GDM1 (cell line): ENCODE measurements at regions not wholly inside any gene's neighbourhood (a gene's known extent, or its start where the extent isn't known, plus 50 kb on each side); places are given as distances from the start of the nearest gene placed in this dataset.
"Not testable (repeated sequence)": the region's sequence is repeated elsewhere in the genome, so short reads cannot be mapped to it uniquely, and the experiment has no call there.

Experiments
- DNase-seq: peaks from one replicate; lab custom pipeline; 2025; lab: John Stamatoyannopoulos, UW

DNA sequence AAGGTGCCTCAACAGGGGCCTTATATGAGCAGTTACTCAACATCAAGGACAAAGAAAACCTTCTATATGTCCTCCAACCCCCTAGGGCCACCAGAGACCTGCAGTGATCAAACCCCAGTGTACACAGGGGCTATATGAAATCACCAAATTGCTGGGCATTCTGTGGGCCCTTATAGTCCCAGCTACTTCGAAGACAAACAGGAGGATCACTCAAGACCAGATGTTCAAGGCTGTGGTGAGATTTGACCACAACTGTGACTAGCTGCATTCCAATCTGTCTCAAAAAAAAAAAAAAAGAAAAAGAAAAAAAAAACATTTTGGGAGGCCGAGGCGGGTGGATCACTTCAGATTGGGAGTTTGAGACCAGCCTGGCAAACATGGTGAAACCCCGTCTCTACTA, 51.0 kb upstream of the PRB2 start:
- DNase-seq, result no peak

DNA sequence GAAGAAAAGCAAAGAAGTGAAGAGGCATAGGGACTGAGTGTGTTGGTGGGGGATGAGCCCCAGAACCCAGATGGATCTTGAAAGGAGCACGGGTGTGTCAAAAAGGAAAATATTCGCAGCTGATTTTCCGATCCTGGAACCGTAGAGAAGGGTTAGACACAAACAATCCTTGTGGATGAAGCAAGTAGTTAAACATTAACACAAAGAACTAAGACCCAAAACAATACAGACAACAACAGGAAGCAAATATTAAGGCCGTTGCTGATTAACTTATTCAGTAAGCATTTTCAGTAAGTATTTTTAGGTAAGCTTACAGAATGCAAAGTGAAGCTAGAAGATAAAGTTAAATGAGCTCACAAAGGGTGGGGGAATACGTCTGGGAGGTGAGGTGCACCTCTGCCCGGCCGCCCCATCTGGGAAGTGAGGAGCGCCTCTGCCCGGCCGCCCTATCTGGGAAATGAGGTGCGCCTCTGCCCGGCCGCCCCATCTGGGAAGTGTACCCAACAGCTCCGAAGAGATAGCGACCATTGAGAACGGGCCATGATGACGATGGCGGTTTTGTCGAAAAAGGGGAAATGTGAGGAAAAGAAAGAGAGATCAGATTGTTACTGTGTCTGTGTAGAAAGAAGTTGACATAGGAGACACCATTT, 62.8 kb upstream of the PRB2 start:
- DNase-seq, result no peak

- DNase-seq, result no peak
These were observed 65.1 kb upstream of the PRB2 start for GRCh38 chr12:11460343-11461023.

- no peak for DNase-seq
These were observed 66.1 kb upstream of the PRB2 start for GRCh38 chr12:11461433-11461832.

GRCh38 chr12:11477110-11477509, 81.7 kb upstream of the PRB2 start:
- no peak for DNase-seq

GRCh38 chr12:11482955-11483354, 87.6 kb upstream of the PRB2 start:
- no peak for DNase-seq

- peak; percentile 5 for DNase-seq
These were observed 91.5 kb upstream of the PRB2 start for GRCh38 chr12:11486623-11487444.

GRCh38 chr12:11496157-11496851, 100.9 kb upstream of the PRB2 start:
- no peak for DNase-seq

DNA sequence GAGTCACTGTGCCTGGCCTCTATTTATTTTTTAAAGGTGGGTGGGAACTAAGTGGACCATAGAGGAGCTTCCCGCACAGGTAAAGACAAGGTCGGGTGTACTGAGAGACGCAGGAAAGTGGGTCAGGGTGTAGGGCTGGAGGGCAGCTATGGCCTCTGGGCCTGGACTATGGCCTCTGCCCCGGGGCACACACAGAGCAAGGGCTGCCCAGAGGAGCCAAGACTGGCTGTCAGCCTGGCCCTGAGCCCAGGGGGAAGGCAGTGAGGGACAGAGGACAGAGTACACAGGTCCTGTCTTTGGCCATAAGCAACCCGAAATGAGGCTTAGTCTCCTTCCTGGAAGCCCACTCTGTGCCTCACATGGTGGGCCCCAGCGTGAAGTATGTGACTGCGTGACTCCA, 102.1 kb upstream of the PRB2 start:
- no peak for DNase-seq

GRCh38 chr12:11497995-11498394, 102.6 kb upstream of the PRB2 start:
- no peak for DNase-seq

DNA sequence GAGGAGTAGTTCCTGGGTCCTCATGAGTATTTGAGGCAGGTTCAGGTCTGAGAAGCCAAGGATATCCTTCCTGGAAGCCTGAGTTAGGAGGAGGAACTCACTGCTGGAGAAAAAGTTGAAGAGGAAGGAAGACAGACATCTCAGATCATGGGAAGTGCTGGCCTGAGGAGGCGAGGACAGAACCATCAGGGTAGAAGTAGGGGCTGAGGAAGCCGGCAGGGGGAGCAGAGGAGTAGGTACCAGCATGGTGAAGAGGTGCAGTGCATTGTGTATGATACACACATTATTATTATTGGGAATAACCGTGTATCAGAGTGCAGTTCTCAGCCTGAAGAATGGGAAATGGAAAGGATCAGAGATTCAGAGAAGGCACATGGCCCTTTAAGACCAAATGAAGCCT, 103.2 kb upstream of the PRB2 start:
- DNase-seq, result not testable (repeated sequence)

DNA sequence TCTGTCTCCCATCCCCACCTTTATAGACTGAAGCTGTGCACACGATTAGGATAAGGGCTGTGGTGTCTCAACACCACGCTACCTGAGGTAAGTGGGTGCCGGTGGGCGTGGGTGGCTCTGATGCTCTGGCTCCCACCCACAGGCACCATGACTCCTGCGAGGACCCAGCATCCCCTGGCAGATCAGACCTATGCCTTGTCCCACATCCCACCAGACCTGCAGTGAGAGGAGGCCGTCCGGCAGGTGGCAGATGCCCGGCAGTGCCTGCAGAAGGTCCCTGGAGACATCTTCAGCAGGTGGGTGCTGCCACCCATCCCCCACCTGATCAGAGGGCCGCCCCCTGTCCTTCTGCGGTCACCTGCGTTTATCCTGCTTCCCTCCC, 104.4 kb upstream of the PRB2 start:
- DNase-seq, result no peak

DNA sequence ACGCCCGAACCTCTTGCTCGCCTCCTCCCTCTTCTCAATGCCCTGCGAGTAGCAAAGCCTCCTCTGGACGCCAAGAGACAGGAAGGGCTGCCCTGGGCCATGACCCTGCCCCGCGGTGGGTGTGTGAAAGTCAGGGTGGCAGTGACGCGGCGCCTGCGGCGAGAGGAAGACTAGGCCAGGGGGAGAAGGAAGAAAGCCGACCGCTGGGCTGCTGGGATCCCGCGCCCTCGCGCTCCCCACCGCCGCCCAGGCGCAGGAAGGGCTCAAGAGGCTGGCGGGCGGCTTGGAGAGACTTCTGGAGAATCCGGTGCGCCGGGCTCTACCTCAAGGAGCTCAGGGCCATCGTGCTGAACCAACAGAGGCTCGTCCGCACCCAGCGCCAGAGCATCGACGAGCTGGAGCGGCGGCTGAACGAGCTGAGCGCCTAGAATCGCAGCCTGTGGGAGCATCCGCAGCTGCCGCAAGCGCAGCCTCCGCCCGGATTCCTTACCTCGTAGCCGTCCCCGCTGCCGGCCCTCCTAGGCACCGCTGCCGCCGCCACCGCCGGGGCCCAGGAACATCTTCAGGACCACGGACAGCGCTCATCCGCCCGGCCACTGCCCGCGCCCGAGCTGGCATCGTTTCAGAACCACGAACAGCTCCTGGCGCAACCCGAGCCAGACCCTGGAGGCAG, 105.0 kb upstream of the PRB2 start:
- peak; percentile 41 for DNase-seq

DNA sequence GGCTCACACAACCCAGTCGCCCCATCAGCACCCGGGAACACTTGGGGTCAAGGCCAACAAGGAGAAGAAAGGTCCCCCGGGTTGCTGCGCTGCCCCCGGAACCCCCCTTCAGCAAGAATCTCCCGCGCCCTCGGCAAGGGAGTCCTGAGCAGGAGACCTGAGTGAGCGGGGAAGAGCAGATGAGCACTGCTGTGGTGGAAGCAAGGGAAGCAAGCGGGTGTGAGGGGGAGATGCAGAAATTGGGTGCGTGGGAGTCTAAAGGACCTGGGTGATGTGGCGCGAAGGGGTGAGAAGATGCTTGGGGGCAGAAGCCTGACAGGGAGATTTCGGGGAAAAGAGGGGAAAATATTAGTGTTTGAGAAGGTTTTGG, 105.5 kb upstream of the PRB2 start:
- no peak for DNase-seq

DNA sequence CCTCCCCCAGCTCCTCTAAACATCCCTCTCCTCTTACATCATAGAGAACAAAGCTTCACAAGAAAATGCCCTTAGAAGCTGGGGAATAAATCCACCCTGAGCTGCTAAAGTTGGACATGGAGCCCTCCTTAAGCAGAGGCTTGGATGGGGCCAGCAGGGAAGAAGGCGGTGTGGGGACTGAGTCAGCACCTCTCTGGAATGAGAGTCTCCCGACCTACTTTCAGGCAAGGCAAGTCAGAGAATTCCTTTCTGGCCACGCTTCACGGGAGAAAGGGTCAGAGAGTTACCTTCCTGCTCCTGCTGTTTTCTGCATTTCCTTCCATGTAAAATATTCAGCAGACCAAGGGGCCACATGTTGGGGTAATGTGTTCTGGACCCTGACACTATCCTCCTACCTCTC, 113.3 kb upstream of the PRB2 start:
- no peak for DNase-seq

DNA sequence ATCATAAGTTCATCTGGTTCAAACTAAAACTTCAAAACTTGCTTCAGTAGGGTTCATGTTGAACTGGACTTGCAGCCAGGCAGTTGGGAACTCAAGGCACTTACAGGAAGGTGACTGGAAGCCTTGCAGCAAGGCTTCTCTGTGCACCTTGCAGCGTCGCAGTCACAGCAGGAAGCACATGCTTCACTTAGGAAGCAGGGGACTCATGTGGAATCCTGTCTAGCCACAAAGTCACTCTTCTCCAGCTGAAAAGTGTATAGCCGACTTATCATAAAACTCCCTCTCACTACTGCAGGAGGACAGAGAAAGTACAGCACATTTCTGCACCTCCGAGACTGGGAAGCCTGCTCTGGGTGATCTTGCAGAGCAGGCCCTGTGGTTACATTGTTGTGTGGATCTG, 114.0 kb upstream of the PRB2 start:
- peak; percentile 62 for DNase-seq

DNA sequence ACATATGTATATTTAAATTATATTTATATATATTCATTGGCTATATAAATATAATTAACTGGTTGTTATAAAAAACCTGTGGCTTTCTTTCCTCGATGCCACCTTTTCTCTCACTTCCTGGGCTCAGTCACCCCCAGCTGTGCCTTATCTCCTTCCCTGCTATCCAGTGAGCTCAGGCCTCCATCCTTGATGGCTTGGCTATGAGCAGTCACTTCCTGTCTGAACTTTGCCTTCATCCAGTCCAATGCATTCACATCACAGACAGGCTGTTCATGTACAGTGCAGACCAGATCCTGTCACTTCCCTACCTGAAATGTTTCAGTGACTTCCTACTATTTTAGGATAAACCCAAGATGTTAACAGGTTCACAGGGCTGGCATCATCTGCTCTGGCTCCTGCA, 115.3 kb upstream of the PRB2 start:
- no peak for DNase-seq

DNA sequence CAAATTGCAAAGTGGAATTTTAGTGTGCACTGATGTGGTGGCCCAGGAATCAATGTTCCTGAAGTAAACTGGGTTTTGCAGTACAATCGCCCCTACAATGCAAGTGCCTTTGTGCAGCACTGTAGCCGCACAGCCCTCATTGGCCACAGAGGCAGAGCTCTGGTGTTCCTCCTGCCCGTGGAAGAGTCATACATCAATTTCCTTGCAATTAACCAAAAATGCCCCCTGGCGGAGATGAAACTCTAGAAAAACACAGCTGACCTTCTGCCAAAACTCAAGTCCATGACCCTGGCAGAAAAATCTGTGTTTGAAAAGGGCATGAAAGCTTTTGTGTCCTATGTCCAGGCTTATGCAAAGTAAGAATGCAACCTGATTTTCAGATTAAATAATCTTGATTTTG, 117.9 kb upstream of the PRB2 start:
- no peak for DNase-seq

DNA sequence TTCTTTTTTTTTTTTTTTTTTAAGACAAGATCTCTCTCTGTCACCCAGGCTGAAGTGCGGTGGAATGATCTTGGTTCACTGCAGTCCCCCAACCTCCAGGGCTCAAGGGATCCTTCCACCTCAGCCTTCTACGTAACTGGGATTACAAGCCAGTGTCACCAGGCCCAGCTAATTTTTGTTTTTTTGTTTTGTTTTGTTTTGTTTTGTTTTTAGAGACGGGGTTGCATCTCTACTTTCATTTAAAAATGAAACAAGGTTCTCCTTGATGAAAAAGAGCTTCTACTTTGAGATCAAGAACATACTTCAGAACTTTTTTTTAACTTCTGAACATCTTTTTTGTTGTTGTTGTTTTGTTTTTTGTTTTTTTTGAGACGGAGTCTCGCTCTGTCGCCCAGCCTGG, 121.7 kb upstream of the PRB2 start:
- DNase-seq, result no peak

DNA sequence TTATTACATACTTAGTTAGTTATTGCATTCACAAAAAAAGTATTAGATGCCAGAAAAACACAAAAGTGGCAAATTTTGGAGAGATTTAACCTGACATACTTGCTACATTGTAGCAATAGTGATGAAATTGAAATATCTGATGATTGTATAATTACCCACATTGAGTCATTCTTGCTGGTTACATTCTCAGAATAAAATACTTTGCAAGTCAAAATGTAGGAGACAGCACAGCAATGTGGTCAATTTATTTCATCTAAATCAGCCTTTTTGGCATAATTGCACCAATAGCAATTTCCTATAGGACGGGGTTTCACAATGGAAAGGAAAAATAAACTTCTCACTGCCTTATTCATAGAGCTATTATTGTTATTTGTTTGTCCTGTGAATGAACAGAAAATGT, 125.0 kb upstream of the ETV6 start:
- no peak for DNase-seq

DNA sequence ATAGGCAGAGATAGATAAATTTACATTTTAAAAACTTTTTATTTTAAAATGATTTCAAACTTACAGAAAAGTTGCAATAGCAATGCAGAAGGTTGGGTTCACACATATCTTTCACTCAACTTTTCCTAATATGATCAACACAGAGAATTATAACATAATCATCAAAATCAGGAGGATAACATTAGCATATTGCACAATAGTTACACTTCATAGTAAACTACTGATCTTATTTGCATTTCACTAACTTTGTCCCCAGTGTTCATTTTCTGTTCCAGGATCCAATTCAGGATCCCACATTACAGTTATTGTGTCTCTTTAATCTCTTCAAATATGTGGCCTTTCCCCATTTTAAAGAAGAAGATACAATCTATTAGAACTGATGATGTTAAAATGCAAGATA, 115.4 kb upstream of the ETV6 start:
- DNase-seq, result no peak

GRCh38 chr12:11535127-11535526, 114.3 kb upstream of the ETV6 start:
- no peak for DNase-seq
